HCT116 (cell line): ENCODE measurements at regions not wholly inside any gene's neighbourhood (a gene's known extent, or its start where the extent isn't known, plus 50 kb on each side); places are given as distances from the start of the nearest gene placed in this dataset.

Experiments
- ATAC-seq: fragments of 200-7000 bp; cut with Tn5 transposase; 2 replicates; pipeline ENCODE4 v1.9.1; 2020; ENCODE audit warnings: mild to moderate bottlenecking, moderate library complexity
- BruUV-seq: library from RNA; stranded (reverse); fragments of 400-500 nt; replicated peaks from 2 replicates; lab custom pipeline; 2021; lab: Mats Ljungman, UMichigan
- CTCF ChIA-PET: fragments of 300-600 bp; sonication (Branson Sonifier 250); formaldehyde crosslinking; loops from one replicate; lab custom pipeline; 2021; ENCODE audit warnings: antibody characterized with exemption; lab: Charles Lee
- POLR2A ChIA-PET: fragments of 300-600, 350-600 bp; sonication (Branson Sonifier 250); formaldehyde crosslinking; loops from one replicate; lab custom pipeline; 2021; ENCODE audit warnings: antibody characterized with exemption; lab: Charles Lee
- RAD21 ChIA-PET, 2 experiments: fragments of 300-600 bp; sonication (Branson Sonifier 250); formaldehyde crosslinking; loops; one replicate each; lab custom pipeline; 2023; ENCODE audit warnings: low total read pairs in 2 of 2; ENCODE audit not compliant: uncharacterized antibody in 2 of 2, unreplicated experiment in 2 of 2, low non-redundant PET in 1 of 2; lab: Charles Lee
- DNase-seq: peaks from one replicate; pipeline ENCODE4 v3.0.0-alpha.2; 2010; ENCODE audit warnings: low read depth, low spot score
- H2AFZ ChIP-seq: fragments of 200-600 bp; shearing (Covaris generic), sonication (generic); 2 replicates; pipeline ENCODE4 v1.6.1; 2017; ENCODE audit warnings: low read depth, mixed run types, mixed read lengths, antibody characterized with exemption, low read length; ENCODE audit not compliant: poor library complexity, severe bottlenecking
- H3K27ac ChIP-seq: 2 replicates; pipeline ENCODE4 v1.5.1; 2012; ENCODE audit warnings: low read depth, low read length
- H3K27me3 ChIP-seq: fragments of 200-600 bp; sonication (generic); 2 replicates; pipeline ENCODE4 v1.6.1; 2016; ENCODE audit warnings: mixed run types, low read length, mixed read lengths; ENCODE audit not compliant: insufficient read depth
- H3K36me3 ChIP-seq, 2 experiments: fragments of 200-500 bp in 1 of 2; fragments of 200-600 bp in 1 of 2; sonication (Bioruptor generic) in 1 of 2; sonication (generic) in 1 of 2; 2 replicates each; pipeline versions ENCODE4 v1.5.1 to v1.6.1; 2014 to 2016; ENCODE audit warnings: low read length in 2 of 2, inconsistent platforms in 1 of 2, mixed read lengths in 1 of 2, mixed run types in 1 of 2; ENCODE audit not compliant: insufficient read depth in 2 of 2, control insufficient read depth in 1 of 2
- H3K4me1 ChIP-seq, 2 experiments: fragments of 200-600 bp in 1 of 2; sonication (generic) in 1 of 2; 2 replicates each; pipeline versions ENCODE4 v1.5.1 to v1.6.1; 2012 to 2017; ENCODE audit warnings: low read length in 2 of 2, inconsistent platforms in 1 of 2, mild to moderate bottlenecking in 1 of 2, mixed read lengths in 1 of 2, mixed run types in 1 of 2, moderate library complexity in 1 of 2; ENCODE audit not compliant: insufficient read depth in 2 of 2, control insufficient read depth in 1 of 2
- H3K4me2 ChIP-seq: fragments of 200-600 bp; sonication (generic); 2 replicates; pipeline ENCODE4 v1.6.1; 2017; ENCODE audit warnings: mixed run types, low read length, mixed read lengths
- H3K4me3 ChIP-seq, 2 experiments: fragments of 200-600 bp in 1 of 2; sonication (generic) in 1 of 2; replicated peaks in 1 of 2; 2 replicates each; pipeline ENCODE4 v1.5.1; 2011 to 2016; ENCODE audit warnings: low read length in 2 of 2, control low read depth in 1 of 2, low read depth in 1 of 2, mild to moderate bottlenecking in 1 of 2, mixed read lengths in 1 of 2, mixed run types in 1 of 2
- H3K79me2 ChIP-seq: fragments of 200-600 bp; sonication (generic); 2 replicates; pipeline ENCODE4 v1.6.1; 2017; ENCODE audit warnings: mild to moderate bottlenecking, mixed run types, low read length, moderate library complexity, mixed read lengths; ENCODE audit not compliant: insufficient read depth
- H3K9ac ChIP-seq: fragments of 200-600 bp; sonication (generic); 2 replicates; pipeline ENCODE4 v1.6.1; 2016; ENCODE audit warnings: low read length, mixed read lengths
- H3K9me2 ChIP-seq: fragments of 200-600 bp; sonication (generic), shearing (Covaris generic); 2 replicates; pipeline ENCODE4 v1.6.1; 2017; ENCODE audit warnings: mixed run types, mild to moderate bottlenecking, moderate library complexity; ENCODE audit not compliant: insufficient read depth
- H3K9me3 ChIP-seq, 2 experiments: fragments of 200-500 bp in 1 of 2; fragments of 200-600 bp in 1 of 2; sonication (Bioruptor generic) in 1 of 2; sonication (generic) in 1 of 2; 2 replicates each; pipeline ENCODE4 v1.6.1; 2014 to 2017; ENCODE audit warnings: low read length in 2 of 2, mixed read lengths in 2 of 2, inconsistent platforms in 1 of 2, low read depth in 1 of 2, mild to moderate bottlenecking in 1 of 2, mixed run types in 1 of 2, moderate library complexity in 1 of 2; ENCODE audit not compliant: control insufficient read depth in 1 of 2, insufficient read depth in 1 of 2
- H4K20me1 ChIP-seq: fragments of 200-600 bp; sonication (generic), shearing (Covaris generic); 2 replicates; pipeline ENCODE4 v1.6.1; 2017; ENCODE audit warnings: mixed run types, mild to moderate bottlenecking, moderate library complexity; ENCODE audit not compliant: insufficient read depth
- EGR1 ChIP-seq: IDR thresholded peaks from 2 replicates; pipeline ENCODE4 v1.6.1; 2012; ENCODE audit warnings: low read depth
- ELF1 ChIP-seq: IDR thresholded peaks from 2 replicates; pipeline ENCODE4 v1.6.1; 2012; ENCODE audit warnings: low read depth, borderline replicate concordance
- SIN3A ChIP-seq: IDR thresholded peaks from 2 replicates; pipeline ENCODE4 v1.6.1; 2012; ENCODE audit warnings: low read depth
- TCF7L2 ChIP-seq: IDR thresholded peaks from 2 replicates; pipeline ENCODE4 v1.7.0; 2011; ENCODE audit warnings: borderline replicate concordance, inconsistent platforms; ENCODE audit not compliant: insufficient read depth, insufficient read length; ENCODE audit errors: extremely low read depth
- ZFX ChIP-seq: fragments of 450-650 bp; IDR thresholded peaks from 2 replicates; pipeline ENCODE4 v1.6.1; 2017
- ZNF274 ChIP-seq: fragments of 200-500 bp; sonication (Bioruptor generic); IDR thresholded peaks from 2 replicates; pipeline ENCODE4 v1.6.1; 2014; ENCODE audit warnings: mild to moderate bottlenecking, low read depth, low read length, inconsistent platforms
- intact Hi-C: fragments of 100-400 bp; cut with micrococcal nuclease; formaldehyde crosslinking; loops from 2 replicates; pipeline ENCODE4 v1.10.0; 2022
- TF ChIP-seq, protein P1 (sequence below), 3 experiments: fragments of 200-600 bp in 1 of 3; sonication (generic) in 1 of 3; IDR thresholded peaks in 2 of 3; conservative IDR thresholded peaks in 1 of 3; 2 replicates each; pipeline ENCODE4 v1.5.1; 2012 to 2017; ENCODE audit warnings: low read depth in 2 of 3, low read length in 2 of 3, antibody characterized with exemption in 1 of 3, borderline replicate concordance in 1 of 3, control low read depth in 1 of 3, mild to moderate bottlenecking in 1 of 3, mixed read lengths in 1 of 3, mixed run types in 1 of 3, moderate library complexity in 1 of 3; ENCODE audit not compliant: insufficient read depth in 1 of 3
- TF ChIP-seq, protein P2 (sequence below): IDR thresholded peaks from 2 replicates; pipeline ENCODE4 v1.6.1; 2011; ENCODE audit warnings: mild to moderate bottlenecking, low read length, moderate library complexity; ENCODE audit not compliant: insufficient replicate concordance; ENCODE audit errors: extremely low read depth

DNA sequence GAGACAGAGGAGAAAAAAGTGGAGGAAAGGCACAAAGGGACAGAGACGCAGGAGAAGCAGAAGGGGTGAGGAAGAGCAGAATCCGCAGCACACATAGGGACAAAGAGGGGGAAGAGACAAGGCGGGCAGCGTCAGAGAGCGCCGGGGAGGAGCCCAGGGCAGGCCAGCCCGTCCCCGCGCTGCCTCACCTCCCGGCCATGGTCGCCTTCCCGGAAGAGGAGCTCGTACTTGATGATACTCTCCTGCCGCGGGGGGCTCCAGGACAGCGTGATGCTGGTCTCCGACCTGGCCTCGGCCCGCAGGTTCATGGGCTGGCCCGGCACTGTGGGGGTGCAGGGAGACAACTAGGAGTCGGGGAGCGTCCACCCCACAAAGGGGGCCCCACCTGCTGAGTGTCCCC is 100.6 kb downstream of the PTPRS start:
- no peak for ATAC-seq
- intact Hi-C loops: no loop called here
- Histone ChIP-seq H2AFZ (no peak overlapping the region), H3K9ac (no peak overlapping the region), H3K4me3 (no peak overlapping the region), H3K4me1 (no peaks in the 10 kb centered on the region), H3K79me2 (no peaks in the 10 kb centered on the region)
- BruUV-seq: no TSS peak
- no peak for DNase-seq
- CTCF ChIA-PET: no interaction called here
- no peak for TF ChIP-seq EGR1
- no peak for TF ChIP-seq ELF1
- no peak for TF ChIP-seq ZFX
- TF ChIP-seq, protein P1, sequence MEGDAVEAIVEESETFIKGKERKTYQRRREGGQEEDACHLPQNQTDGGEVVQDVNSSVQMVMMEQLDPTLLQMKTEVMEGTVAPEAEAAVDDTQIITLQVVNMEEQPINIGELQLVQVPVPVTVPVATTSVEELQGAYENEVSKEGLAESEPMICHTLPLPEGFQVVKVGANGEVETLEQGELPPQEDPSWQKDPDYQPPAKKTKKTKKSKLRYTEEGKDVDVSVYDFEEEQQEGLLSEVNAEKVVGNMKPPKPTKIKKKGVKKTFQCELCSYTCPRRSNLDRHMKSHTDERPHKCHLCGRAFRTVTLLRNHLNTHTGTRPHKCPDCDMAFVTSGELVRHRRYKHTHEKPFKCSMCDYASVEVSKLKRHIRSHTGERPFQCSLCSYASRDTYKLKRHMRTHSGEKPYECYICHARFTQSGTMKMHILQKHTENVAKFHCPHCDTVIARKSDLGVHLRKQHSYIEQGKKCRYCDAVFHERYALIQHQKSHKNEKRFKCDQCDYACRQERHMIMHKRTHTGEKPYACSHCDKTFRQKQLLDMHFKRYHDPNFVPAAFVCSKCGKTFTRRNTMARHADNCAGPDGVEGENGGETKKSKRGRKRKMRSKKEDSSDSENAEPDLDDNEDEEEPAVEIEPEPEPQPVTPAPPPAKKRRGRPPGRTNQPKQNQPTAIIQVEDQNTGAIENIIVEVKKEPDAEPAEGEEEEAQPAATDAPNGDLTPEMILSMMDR (IDR thresholded peaks at IDR 0.05 in 2 of 3, conservative IDR thresholded peaks at IDR 0.05 in 1 of 3; ENCODE audit: borderline replicate concordance in 1 of 3, insufficient read depth in 1 of 3, low read depth in 2 of 3, low read length in 2 of 3): no peak
- no peak for TF ChIP-seq TCF7L2
- no peak for TF ChIP-seq ZNF274
- TF ChIP-seq, all 23 proteins: peak for 0
- ChIA-PET POLR2A (no interaction called here), RAD21 (no interaction called here)
- Histone ChIP-seq H3K9me3 (no peaks in the 10 kb centered on the region), H3K4me2 (no peak overlapping the region), H3K27ac (no peak overlapping the region), H4K20me1 (no peaks in the 10 kb centered on the region), H3K36me3 (no peaks in the 10 kb centered on the region), H3K27me3 (no peaks in the 10 kb centered on the region), H3K9me2 (no peaks in the 10 kb centered on the region)

DNA sequence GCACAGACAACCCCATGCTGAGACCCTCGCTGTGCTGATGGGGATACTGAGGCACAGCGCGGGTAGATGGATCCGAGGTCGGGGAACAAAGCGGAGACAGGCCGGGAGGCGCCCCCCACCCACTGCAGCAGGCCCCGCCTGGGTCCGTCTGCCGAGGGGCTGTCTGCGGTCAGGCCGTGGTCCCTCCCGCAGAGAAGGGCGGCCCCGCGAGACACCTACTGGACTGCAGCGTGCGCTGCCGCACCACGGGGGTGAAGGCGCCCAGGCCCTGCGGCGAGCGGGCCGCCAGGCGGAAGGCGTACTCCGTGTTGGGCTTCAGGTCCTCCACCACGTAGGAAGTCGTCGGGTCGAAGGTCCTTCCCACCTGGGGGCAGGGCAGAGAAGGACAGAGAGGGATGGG is 101.9 kb downstream of the PTPRS start:
- ATAC-seq: no peak
- TF ChIP-seq SIN3A: no peak
- TF ChIP-seq, protein P2, sequence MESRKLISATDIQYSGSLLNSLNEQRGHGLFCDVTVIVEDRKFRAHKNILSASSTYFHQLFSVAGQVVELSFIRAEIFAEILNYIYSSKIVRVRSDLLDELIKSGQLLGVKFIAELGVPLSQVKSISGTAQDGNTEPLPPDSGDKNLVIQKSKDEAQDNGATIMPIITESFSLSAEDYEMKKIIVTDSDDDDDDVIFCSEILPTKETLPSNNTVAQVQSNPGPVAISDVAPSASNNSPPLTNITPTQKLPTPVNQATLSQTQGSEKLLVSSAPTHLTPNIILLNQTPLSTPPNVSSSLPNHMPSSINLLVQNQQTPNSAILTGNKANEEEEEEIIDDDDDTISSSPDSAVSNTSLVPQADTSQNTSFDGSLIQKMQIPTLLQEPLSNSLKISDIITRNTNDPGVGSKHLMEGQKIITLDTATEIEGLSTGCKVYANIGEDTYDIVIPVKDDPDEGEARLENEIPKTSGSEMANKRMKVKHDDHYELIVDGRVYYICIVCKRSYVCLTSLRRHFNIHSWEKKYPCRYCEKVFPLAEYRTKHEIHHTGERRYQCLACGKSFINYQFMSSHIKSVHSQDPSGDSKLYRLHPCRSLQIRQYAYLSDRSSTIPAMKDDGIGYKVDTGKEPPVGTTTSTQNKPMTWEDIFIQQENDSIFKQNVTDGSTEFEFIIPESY: no peak
- DNase-seq: no peak
- Histone ChIP-seq H3K4me1 (no peaks in the 10 kb centered on the region), H3K79me2 (no peaks in the 10 kb centered on the region), H3K36me3 (no peaks in the 10 kb centered on the region), H3K4me2 (no peak overlapping the region), H3K27me3 (no peaks in the 10 kb centered on the region), H3K9me2 (no peaks in the 10 kb centered on the region), H3K9ac (no peak overlapping the region), H3K4me3 (no peak overlapping the region), H3K9me3 (no peaks in the 10 kb centered on the region), H4K20me1 (no peaks in the 10 kb centered on the region), H3K27ac (no peak overlapping the region), H2AFZ (no peak overlapping the region)
- ChIA-PET CTCF (no interaction called here), RAD21 (no interaction called here), POLR2A (no interaction called here)
- no TSS peak for BruUV-seq
- intact Hi-C loops: no loop called here
